Pons (tissue), 1 donor: ENCODE measurements at regions not wholly inside any gene's neighbourhood (a gene's known extent, or its start where the extent isn't known, plus 50 kb on each side); places are given as distances from the start of the nearest gene placed in this dataset.
"Not testable (repeated sequence)": the region's sequence is repeated elsewhere in the genome, so short reads cannot be mapped to it uniquely, and the experiment has no call there.

Source experiments
- DNase-seq: peaks from one replicate; pipeline ENCODE4 v3.0.0-alpha.2; 2016; ENCODE audit warnings: low spot score

DNA sequence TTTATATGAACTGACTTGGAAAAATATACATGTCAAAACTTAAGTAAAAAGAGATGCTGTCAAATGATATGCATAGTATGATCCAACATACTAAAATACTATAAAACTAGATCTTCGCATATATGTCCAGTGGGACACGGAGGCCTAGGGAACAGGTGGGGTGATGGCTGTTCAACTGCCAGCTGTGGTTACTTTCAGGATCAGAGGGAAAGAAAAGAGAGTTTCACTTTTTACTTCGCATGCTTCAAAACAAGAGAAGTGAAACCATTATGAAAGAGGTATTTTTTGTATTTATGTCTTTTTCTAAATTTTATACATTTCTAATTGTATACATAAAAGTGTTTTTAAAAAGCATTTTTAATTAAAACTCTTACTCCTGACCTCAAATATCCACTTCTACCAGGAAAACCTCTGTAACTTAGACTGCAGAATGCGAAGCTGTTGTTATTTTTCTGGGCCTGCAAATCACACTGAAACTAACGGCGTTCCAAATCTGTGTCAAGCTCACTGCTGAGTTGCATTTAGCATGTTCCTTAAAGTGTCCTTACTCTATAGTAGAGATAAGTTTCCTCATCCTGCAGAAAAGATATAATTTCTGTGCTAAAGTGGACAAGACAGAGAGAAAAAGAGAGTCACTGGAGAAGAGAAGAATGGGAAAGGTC lies 97.8 kb upstream of the SLC35G4 start:
- peak; percentile 9 for DNase-seq

DNA sequence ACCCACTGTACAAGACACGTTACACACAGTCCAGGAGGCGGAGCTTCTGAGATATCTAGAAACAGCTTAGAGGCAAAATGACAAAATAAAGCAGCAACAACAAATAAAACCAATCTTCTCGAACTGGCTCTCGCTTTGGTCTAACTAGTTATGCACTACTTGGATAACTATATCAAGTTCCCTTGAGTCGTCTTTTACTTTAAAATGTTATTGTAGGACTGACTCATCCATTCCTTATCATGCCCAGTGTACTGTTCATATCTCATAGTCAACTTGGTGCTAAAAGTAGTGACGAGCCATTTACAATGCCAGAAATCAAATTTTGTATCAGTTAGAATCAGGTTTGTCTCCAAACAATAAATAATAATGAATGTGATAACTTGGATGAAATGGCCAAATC lies 102.5 kb upstream of the SLC35G4 start:
- no peak for DNase-seq

DNA sequence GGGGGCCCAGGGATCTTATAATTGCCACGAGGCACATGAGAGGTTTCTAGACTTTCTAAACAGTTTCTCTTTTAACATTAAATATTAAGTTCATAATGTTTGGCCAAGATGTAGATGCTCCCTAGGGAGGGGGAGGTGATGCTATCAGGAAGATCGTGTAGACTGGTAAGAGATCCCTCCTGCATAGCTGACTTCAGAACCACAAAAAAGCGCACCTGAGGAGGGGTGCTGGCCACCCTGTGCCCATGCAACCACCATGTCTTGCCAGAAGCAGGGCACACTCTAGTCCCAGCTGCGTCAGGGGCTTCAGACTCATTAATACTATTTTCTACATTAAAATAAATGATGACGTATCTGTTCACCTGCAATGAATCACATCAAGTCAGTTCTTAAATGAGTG lies 103.4 kb upstream of the SLC35G4 start:
- no peak for DNase-seq

DNA sequence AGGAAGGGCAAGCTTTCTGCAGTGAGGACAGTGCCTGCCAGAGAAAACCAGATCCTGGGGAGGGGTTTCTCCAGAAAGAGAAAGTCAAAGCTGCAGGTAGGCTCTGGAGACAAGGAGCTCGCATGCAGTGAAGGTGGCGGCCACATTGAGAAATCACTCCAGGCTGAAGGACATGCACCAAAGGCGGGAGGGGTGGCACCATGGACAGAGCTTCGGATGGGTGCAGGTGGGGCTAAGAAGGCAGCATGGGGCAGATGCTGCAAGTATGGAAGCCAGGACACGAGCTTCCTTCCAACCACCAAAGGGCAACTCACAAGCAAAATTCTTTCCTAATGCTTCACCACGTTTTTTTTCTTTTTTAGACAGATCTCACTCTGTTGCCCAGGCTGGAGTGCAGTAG lies 104.4 kb upstream of the SLC35G4 start:
- DNase-seq = no peak

DNA sequence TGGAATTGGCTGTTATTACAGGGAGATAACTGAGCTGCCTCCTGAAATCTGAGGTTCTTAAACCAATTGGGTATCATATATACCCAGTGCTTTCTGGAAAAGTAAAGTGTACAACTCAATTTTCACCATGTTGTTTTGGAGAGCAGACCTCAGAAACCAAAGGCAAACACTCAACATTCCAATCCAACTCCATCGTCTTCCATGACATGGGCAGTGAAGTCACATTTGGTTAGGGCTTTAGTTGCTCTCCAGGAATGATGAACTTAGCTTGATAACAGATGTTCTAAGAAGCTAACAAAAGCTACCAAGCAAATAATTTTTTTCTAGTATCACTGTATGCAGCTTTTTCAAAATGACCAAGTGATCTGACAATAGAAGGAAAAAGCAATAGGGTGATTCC lies 107.0 kb upstream of the SLC35G4 start:
- no peak for DNase-seq

DNA sequence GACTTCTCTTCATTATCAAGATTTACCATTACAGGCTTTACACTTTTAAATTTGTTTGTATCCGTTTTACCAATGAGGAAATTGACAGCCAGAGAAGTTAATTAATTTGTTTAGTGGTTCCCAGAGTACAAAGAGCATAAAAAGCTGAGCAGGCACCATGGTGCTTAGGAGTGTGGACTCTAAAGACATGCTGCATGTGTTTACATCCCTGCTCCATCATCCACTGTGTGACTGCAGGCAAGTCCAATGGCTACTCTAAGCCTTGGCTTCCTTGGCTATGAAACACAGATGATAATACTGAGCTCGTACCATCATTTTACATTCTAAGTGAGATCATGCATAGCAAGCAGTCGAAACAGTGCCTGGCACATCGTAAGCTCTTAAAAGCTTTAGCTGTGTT lies 108.0 kb upstream of the SLC35G4 start:
- no peak for DNase-seq

DNA sequence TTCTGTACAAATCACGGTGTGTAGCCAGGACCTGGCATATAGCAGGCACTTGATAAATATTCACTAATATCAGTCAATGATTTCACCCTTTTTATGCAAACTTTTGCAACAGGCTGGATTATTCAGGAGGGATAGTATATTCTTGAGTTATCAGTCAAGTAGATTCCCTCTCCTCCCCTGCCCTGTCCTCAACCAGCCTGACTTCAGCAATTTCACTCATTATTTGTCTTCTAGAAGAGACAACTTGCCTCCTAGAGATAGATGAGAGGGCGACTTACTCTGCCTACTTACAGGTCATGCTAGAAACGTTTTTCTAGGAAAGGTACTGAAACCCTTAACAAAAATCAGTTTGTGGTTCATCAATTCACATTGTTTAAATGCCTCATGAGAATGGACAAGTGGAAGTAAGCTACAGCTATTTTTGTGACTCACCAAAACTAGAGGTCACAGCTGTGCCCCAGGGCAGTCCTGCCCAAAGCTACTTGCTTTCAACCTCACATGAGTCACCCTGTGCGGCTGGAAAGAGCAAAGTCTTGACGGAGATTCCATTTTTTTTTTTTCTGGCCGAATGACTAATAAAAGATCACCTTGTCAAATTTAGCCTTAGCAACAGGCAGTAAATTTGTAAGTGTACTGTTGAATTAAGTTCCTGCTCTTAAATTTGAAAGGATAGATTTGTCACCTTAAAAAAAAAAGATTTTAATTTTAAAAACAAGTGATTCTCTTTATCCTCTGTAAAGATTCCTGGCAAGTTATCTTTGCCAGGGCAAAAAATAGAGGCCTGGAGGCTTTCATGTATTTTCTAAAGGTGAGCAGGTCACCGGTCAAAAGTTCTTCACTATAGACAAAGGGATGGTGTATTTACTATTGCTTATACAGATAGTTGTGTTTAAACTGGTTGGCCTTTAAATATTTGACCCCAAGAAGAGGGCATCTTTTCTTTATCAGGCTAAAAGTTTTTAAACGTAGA lies 109.0 kb upstream of the SLC35G4 start:
- DNase-seq = no peak

DNA sequence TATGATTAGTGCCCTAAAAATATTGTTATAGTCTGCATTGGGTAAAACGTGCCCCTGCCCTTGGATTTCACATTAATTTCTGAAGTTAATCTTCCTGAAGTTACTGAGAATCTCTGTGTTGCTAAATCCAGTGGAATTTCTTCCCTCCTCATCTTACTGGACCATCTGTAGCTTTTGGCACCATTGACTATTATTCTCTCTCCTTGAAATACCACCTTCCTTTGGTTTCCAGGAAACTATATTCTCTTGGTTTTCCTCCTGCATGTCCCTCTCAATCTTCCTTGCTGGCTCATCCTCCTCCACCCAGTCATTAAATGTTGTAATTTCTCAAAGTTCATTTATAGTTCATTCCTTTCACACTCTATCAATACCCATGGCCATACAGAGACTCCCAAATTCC lies 110.6 kb upstream of the SLC35G4 start:
- no peak for DNase-seq

DNA sequence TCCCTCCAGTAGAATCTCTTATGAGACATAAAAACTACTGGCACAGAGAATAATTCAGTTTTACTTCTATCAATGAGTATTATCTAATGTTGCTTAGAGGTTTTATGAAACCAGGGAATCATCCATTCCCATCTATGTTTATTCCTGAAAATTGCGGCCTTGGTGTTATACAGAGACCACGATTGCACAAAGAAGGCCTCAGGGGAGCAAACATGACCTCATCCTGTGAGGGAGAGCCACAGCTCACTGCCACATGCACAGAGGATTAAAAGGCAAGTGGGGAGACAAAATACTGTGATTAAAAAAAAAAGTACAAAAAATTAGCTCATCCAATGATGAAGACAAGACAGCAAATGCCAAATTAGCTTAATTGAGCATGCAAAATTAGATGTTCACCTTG lies 111.8 kb upstream of the SLC35G4 start:
- no peak for DNase-seq

DNA sequence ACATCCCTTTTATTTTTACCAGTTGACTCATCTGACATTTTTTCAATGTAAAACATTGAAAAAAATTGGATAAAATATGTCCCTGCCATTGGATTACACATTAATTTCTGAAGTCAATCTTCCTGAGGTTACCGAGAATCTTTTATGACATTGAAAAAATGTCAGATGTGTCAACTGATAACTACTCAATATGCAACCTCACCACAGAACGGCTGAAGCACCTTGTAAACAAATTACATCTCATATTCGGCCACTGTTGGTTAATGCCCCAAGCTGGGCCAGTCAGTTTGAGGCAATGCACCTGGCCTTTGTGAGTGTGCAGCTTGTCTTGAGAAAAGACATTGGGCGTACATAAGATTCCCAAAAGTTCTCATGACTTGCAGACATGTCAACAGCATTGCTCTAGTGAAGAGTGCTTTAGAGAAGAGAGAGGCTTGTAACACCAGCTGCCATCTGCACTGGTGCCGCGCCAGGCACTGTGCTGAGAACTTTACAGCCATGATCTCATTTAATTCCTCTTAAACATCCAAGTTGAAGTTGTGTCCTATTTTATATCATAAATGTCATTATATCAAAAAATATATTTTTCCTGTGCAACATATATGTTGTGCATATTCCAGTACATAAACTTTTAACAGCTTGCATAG lies 112.7 kb upstream of the SLC35G4 start:
- no peak for DNase-seq

DNA sequence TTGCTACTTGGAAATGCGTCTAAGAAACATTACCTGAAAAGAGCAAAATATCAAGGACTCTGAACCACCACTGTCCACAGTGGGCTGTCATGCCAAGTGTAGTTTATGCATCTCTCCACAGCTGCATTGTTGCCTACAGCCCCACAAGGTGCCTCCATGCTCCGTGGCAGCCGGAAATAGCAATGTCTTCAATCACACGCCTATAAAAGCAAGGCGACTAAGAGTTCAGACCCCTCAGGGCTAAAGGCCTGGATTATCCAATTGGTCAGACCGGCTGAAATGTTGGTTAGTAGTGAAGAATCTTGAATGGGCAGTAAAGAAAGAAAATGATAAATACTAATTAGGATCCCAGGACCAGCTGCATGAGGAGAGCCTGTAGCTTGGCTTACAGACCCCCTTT lies 114.0 kb upstream of the SLC35G4 start:
- DNase-seq = no peak

DNA sequence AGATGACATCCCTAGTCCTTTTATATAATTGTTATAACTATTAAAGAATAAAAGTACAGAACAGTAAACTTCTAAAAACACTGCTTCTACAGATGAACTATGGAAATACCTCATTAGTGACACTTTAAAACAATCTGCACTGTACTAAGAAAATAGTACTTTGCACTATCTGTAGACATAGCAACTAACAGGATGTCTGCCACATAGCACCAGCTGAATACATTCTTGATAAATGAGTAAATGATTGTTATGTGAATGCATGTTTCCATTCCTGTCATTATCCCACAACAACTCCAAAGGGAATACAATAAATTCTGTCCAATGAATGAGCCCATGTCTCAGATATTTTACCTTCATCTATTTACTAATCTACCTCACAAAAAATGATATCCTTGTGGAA lies 115.3 kb upstream of the SLC35G4 start:
- no peak for DNase-seq

DNA sequence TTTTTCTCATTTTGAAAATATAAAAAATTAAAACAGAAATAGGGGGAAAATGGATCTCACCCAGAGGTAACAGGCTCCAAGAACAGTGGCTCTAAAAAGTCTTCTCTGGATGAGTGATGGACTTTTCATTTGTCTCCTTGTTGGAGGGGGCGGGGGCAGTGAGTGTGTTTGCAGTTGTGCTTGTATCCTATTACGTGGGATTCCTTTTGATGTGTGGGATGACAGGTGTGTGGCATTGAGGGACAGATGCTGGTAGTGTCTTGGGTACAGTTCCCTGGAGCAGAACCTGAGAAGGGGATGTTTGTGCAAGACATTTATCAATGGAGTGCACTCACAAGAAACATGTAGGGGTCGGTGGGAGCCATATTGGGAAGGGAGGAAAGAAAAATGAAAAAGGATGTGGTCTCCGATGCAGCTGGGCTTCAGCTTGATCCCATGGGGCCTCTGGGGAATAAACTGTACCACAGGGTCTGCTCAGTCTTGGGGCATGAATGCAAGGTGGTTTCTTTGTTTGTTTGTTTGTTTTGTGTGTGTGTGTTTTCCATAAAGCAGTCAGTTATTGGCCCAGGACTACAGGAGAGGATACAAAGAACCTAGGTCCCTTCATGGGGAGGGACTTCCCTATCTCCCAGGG lies 120.0 kb upstream of the SLC35G4 start:
- DNase-seq = no peak

DNA sequence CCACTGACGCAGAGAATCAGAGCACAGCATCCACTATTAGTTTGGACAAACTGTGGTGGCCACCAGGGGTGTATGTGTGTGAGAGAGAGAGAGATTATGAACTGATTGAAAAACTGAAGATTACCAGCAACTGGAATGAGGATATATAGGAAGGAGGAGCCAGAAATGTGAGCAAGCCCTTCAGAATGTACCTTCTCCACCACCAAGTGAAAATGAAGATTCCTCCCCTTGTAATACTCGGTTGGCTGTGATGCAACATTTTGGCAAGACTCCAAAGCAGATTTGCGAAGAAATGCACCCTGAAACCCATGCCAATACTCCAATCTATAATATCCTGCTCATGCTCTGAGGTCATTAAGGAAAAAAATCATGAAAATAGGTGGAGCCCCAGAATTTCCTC lies 121.2 kb upstream of the SLC35G4 start:
- DNase-seq = no peak

DNA sequence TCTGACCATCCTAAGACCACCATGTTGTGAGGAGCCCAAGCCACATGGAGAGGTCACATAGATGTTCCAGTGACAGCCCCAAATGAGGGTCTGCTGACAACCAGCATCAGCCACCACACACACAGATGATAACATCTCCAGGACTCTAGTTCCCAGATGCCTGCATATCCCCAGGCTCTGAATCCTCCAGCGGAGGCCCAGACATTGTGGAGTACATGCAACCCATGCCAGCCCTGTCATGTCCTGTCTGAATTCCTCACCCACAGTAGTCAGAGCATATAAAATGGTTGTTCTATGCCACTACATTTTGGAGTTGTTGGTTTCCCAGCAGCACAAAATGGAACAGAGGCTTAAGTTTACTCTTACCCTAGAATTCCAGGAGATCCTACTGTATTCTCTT lies 122.0 kb upstream of the SLC35G4 start:
- DNase-seq = no peak

DNA sequence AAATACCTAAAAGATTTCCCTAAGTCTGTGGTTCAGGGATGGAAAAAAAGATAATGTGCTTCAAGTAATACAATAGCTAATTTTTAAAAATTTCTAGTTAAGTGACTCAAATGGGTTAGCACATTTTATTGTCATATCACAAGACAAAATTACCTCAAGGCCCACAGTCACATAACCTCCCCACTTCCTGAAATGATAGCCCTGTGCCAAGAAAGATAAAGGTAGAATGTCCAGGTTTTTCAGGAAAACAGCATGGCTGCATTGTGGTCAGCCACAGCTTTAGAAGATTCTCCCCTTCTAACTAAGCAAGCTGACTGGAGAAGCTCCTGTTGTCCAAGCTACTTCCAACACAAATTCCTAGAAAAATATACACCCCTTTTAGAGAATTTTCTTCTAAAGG lies 127.1 kb upstream of the SLC35G4 start:
- DNase-seq = no peak

DNA sequence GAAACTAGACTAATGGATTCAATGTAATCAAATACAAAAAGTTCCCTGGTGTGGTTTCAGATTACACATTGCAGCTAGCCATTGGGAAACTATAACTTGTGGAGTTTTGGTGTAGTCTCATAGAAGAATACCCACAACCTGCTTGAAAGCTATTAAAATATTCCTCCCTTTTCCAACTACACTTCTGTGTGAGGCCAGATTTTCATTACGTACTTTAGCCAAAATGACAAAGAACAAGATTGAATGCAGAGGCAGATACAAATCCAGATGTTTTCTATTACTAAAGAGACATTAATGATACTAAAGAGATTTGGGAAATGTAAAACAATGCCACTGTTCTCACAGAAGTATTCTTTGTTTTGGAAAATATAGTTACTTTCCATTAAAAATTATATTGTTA lies 128.7 kb upstream of the SLC35G4 start:
- DNase-seq = no peak

DNA sequence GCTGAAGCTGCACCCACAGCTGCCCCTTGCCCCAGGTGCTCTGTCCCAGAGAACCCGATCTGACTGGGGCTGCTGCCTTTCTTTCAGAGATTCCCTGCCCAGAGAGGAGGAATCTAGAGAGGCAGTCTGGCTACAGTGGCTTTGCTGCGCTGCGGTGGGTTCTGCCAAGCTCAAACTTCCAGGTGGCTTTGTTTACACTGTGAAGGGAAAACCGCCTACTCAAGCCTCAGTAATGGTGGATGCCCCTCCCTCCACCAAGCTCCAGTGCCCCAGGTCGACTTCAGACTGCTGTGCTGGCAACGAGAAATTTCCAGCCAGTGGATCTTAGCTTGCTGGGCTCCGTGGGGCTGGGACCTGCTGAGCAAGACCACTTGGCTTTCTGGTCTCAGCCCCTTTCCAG lies 130.4 kb upstream of the SLC35G4 start:
- not testable (repeated sequence) for DNase-seq

DNA sequence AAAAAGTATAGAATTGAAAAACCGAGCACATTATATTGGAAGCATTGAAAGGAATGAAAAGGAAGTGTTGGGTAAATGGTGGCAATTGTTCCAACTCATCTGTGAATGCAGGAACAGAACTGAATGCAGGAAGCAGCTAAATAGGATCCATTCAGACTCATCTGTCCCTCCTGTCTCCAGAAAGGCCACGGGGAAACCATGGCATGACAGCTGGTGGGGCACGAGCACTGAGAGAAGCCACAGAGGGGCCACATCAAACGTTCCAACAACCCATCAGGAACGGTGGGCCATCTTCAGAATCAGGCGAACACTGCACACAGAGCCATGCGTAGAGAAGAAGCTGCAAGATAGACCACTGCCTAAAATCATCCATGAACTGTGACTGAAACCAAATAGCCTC lies 138.5 kb upstream of the SLC35G4 start:
- peak; percentile 56 for DNase-seq

DNA sequence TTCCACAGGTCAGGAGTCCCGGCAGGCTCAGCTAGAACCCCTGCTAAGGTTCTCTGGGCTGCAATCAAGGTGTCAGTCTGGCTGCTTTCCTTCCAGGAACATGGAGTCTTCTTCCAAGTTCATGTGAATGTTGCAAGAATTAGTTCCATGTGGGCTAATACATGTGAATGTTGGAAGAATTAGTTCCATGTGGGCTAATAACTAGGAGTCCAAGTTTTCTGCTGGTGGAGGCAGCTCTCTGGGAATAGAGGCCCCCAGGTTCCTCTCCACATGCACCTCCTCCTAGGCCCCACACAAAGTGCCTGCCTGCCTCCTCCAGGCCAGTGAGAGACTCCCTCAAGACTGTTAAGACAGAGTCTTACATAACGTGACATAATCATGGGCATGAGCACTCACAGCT lies 140.8 kb upstream of the SLC35G4 start:
- no peak for DNase-seq

DNA sequence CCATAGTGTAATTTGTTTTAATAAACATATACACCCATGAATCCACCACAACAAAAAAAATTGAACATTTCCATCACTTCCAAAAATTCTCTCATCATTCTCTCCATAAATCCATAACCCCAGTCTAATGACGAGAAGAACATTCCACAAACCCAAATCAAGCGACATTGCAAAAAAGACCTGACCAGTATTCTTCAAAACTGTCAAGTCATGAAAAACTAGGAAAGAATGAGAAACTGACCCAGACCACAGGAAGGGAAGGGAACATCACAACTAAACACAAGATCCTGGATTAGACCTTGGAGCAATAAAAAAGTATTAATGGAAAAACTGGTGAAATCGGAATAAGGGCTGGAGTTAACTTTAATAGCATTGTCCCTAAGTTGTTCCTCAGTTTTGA lies 141.3 kb upstream of the SLC35G4 start:
- no peak for DNase-seq

DNA sequence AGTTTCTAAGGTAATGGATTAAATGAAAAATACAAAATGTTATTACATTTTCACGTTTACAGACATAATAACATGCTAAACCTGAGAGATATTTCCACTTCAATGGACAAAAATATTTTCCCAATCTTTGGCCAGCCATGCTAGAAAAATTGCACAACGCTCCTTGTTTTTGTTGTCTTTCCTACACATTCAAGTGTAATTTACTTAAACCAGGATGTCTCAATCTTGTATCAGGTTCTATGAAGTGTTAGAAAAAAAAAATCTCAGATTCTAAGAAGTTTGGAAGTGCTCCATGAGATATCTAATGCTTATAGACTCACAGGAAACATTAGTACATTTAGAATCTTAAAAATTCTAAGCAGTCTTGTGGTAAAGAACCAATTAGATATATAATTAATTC lies 141.8 kb upstream of the SLC35G4 start:
- DNase-seq = no peak

DNA sequence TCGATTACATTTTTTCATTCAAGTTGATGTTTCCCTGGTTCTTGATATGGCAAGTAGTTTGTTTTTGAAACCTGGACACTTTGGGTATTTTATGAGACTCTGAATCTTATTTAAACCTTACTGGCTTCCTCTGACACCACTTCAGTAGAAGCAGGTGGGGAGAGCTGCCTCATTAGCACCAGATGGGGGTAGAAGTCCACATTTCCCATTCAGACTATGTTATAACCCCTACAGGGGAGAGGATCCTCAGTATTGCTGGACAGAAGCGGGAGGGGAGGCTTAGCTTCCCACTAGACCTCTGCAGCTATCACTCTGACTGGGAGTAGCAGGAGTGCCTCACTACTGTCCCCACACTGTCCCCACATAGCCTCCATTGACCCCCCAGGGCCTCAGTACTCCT lies 145.3 kb upstream of the SLC35G4 start:
- no peak for DNase-seq
